IMR-90 (cell line): ENCODE measurements at regions not wholly inside any gene's neighbourhood (a gene's known extent, or its start where the extent isn't known, plus 50 kb on each side); places are given as distances from the start of the nearest gene placed in this dataset.

ENCODE experiments used
- ATAC-seq: fragments of 200-7000 bp; cut with Tn5 transposase; 2 replicates; pipeline ENCODE4 v1.9.1; 2020; ENCODE audit warnings: low read depth, mild to moderate bottlenecking, moderate library complexity
- BruUV-seq: library from RNA; stranded (reverse); fragments of 400-500 nt; replicated peaks from 2 replicates; lab custom pipeline; 2021; lab: Mats Ljungman, UMichigan
- CTCF ChIA-PET: fragments of 300-600 bp; formaldehyde crosslinking; extraction: SDS; loops from one replicate; lab custom pipeline; 2021; ENCODE audit warnings: antibody characterized with exemption; lab: Yijun Ruan, JAX
- POLR2A ChIA-PET: fragments of 300-600 bp; sonication (Branson Sonifier 250); formaldehyde crosslinking; loops from one replicate; lab custom pipeline; 2022; ENCODE audit warnings: antibody characterized with exemption; ENCODE audit not compliant: unreplicated experiment; lab: Charles Lee
- DNase-seq: peaks from one replicate; pipeline ENCODE4 v3.0.0; 2013
- H2AFZ ChIP-seq: replicated peaks from 2 replicates; pipeline ENCODE3; 2013; ENCODE audit warnings: low read length, mild to moderate bottlenecking; ENCODE audit not compliant: poor library complexity
- H2AK5ac ChIP-seq: 2 replicates; pipeline ENCODE4 v1.6.1; 2013; ENCODE audit warnings: low read depth, low read length, inconsistent platforms
- H2AK9ac ChIP-seq: replicated peaks from 2 replicates; pipeline ENCODE3; 2013; ENCODE audit warnings: mild to moderate bottlenecking, low read depth, low read length, moderate library complexity; ENCODE audit not compliant: poor library complexity
- H2BK120ac ChIP-seq: 2 replicates; pipeline ENCODE4 v1.6.1; 2013; ENCODE audit warnings: low read depth, low read length, inconsistent platforms
- H2BK15ac ChIP-seq: 3 replicates; pipeline ENCODE4 v1.6.1; 2013; ENCODE audit warnings: low read depth, low read length, inconsistent platforms
- H2BK20ac ChIP-seq: 2 replicates; pipeline ENCODE4 v1.6.1; 2013; ENCODE audit warnings: low read depth, mild to moderate bottlenecking, inconsistent platforms, low read length, moderate library complexity
- H2BK5ac ChIP-seq: 2 replicates; pipeline ENCODE4 v1.6.1; 2013; ENCODE audit warnings: mild to moderate bottlenecking, low read depth, low read length, inconsistent platforms; ENCODE audit not compliant: poor library complexity, severe bottlenecking
- H3K14ac ChIP-seq: replicated peaks from 2 replicates; pipeline ENCODE4 v1.6.1; 2013; ENCODE audit warnings: low read depth, low read length, inconsistent platforms
- H3K18ac ChIP-seq: 2 replicates; pipeline ENCODE4 v1.6.1; 2013; ENCODE audit warnings: low read depth, low read length, control low read depth
- H3K23ac ChIP-seq: 2 replicates; pipeline ENCODE4 v1.6.1; 2013; ENCODE audit warnings: low read depth, low read length, inconsistent platforms
- H3K27ac ChIP-seq: 2 replicates; pipeline ENCODE4 v1.5.1; 2013; ENCODE audit warnings: mild to moderate bottlenecking, control low read depth, low read length; ENCODE audit not compliant: insufficient read depth
- H3K27me3 ChIP-seq: 2 replicates; pipeline ENCODE4 v1.6.1; 2013; ENCODE audit warnings: low read length; ENCODE audit not compliant: control insufficient read depth, insufficient read depth
- H3K36me3 ChIP-seq: 2 replicates; pipeline ENCODE4 v1.6.1; 2013; ENCODE audit warnings: low read length, mixed read lengths; ENCODE audit not compliant: control insufficient read depth, insufficient read depth
- H3K4ac ChIP-seq: 2 replicates; pipeline ENCODE4 v1.6.1; 2013; ENCODE audit warnings: low read depth, low read length, inconsistent platforms
- H3K4me1 ChIP-seq: 2 replicates; pipeline ENCODE4 v1.6.1; 2013; ENCODE audit warnings: low read length, mixed read lengths; ENCODE audit not compliant: control insufficient read depth, insufficient read depth
- H3K4me2 ChIP-seq: 2 replicates; pipeline ENCODE4 v1.6.1; 2013; ENCODE audit warnings: low read depth, mild to moderate bottlenecking, control low read depth, low read length, moderate library complexity
- H3K4me3 ChIP-seq: 2 replicates; pipeline ENCODE4 v1.5.1; 2013; ENCODE audit warnings: low read depth, mild to moderate bottlenecking, control low read depth, low read length, moderate library complexity; ENCODE audit not compliant: insufficient read depth
- H3K56ac ChIP-seq: 2 replicates; pipeline ENCODE4 v1.6.1; 2013; ENCODE audit warnings: low read length, inconsistent platforms; ENCODE audit not compliant: insufficient read depth; ENCODE audit errors: extremely low read depth
- H3K79me1 ChIP-seq, 2 experiments: 2 replicates each; pipeline ENCODE4 v1.6.1; 2013; ENCODE audit warnings: low read length in 2 of 2, inconsistent platforms in 1 of 2, low read depth in 1 of 2
- H3K9ac ChIP-seq: 2 replicates; pipeline ENCODE4 v1.6.1; 2013; ENCODE audit warnings: low read depth, low read length, control low read depth
- H3K9me1 ChIP-seq: 2 replicates; pipeline ENCODE4 v1.6.1; 2013; ENCODE audit warnings: low read length, inconsistent platforms; ENCODE audit not compliant: insufficient read depth
- H3K9me3 ChIP-seq: 2 replicates; pipeline ENCODE4 v1.6.1; 2013; ENCODE audit warnings: low read length; ENCODE audit not compliant: control insufficient read depth, insufficient read depth
- H4K20me1 ChIP-seq: 2 replicates; pipeline ENCODE4 v1.6.1; 2013; ENCODE audit warnings: low read length, inconsistent platforms; ENCODE audit not compliant: insufficient read depth
- H4K5ac ChIP-seq: 2 replicates; pipeline ENCODE4 v1.6.1; 2013; ENCODE audit warnings: mild to moderate bottlenecking, low read depth, low read length, control low read depth
- H4K8ac ChIP-seq, 2 experiments: 2 replicates each; pipeline ENCODE4 v1.6.1; 2013; ENCODE audit warnings: low read depth in 2 of 2, low read length in 2 of 2, control low read depth in 1 of 2, inconsistent platforms in 1 of 2
- H4K91ac ChIP-seq: 2 replicates; pipeline ENCODE4 v1.6.1; 2013; ENCODE audit warnings: low read depth, low read length, inconsistent platforms; ENCODE audit not compliant: insufficient read depth
- CEBPB ChIP-seq: IDR thresholded peaks from 2 replicates; pipeline ENCODE4 v1.6.1; 2012; ENCODE audit warnings: low read depth, low read length, improper control_type of control experiment
- CHD1 ChIP-seq: IDR thresholded peaks from 2 replicates; pipeline ENCODE4 v1.6.1; 2012; ENCODE audit warnings: low read depth, low read length, improper control_type of control experiment
- RAD21 ChIP-seq: IDR thresholded peaks from 2 replicates; pipeline ENCODE4 v1.6.1; 2012; ENCODE audit warnings: low read length, improper control_type of control experiment
- RFX5 ChIP-seq: IDR thresholded peaks from 2 replicates; pipeline ENCODE4 v1.8.0; 2012; ENCODE audit warnings: low read depth, mild to moderate bottlenecking, low read length, moderate library complexity
- SMC3 ChIP-seq: fragments of 150-350 bp; IDR thresholded peaks from 2 replicates; pipeline ENCODE4 v1.6.1; 2016; ENCODE audit warnings: low read depth, mild to moderate bottlenecking, antibody characterized with exemption, low read length, moderate library complexity
- WGBS, 2 experiments: methylation state at CpG; one replicate each; pipeline versions ENCODE4 v1.1.5 to v1.1.7; 2013; ENCODE audit warnings: missing lambda C conversion rate in 2 of 2; ENCODE audit not compliant: insufficient read length in 1 of 2; ENCODE audit errors: extremely low coverage in 2 of 2; 5-methylcytosine and 5-hydroxymethylcytosine counted together
- dilution Hi-C: fragments of 300-500 bp; cut with HindIII; formaldehyde crosslinking; loops from one replicate; pipeline ENCODE4 v1.14.3; 2018; ENCODE audit warnings: low sequenced_read_pairs; ENCODE audit not compliant: unreplicated experiment
- in situ Hi-C: fragments of 300-500 bp; cut with MboI; formaldehyde crosslinking; loops from 3 replicates; pipeline ENCODE4 v1.14.3; 2019; ENCODE audit warnings: low sequenced_read_pairs, inconsistent platforms, mixed read lengths
- intact Hi-C: fragments of 100-400 bp; cut with micrococcal nuclease; formaldehyde crosslinking; loops from 2 replicates; pipeline ENCODE4 v1.10.0; 2022
- TF ChIP-seq, protein P1 (sequence below): fragments of 150-350 bp; IDR thresholded peaks from 2 replicates; pipeline ENCODE4 v1.6.1; 2016; ENCODE audit warnings: low read depth, mild to moderate bottlenecking, low read length, moderate library complexity, borderline replicate concordance

DNA sequence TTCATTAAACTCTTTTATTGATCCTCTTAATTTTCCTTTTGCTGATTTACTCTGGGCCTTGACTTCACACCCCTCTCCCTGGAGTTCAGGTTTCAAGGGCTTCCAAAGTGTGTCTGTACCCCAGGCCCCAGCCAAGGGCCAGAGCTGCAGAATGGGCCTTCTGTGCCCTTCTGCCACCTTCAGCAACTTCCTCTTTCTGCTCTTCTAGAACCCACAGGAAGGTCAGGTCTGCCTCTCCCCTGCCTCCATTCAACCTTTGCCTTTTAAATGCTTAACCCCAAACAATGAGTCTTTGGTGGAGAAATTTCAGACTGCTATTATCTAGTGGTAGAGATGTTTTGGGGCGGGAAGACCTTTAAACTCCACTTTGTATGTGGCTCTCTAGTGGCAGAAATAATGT, 63.1 kb downstream of the TSN start:
- intact Hi-C loops, result no loop called here
- WGBS, 2 experiments, result no CpG with 5 or more reads among the region's 1 CpG
- H4K8ac ChIP-seq, result no peak overlapping the region
- dilution Hi-C loops, result no loop called here
- H2AK9ac ChIP-seq, result no peak overlapping the region
- H2BK20ac ChIP-seq, result no peak overlapping the region
- ChIA-PET POLR2A (no interaction called here), CTCF (no interaction called here)
- no peak overlapping the region for H3K27ac ChIP-seq
- H3K4me2 ChIP-seq, result no peak overlapping the region
- H2AFZ ChIP-seq, result no peak overlapping the region
- no peaks in the 10 kb centered on the region for H3K4me1 ChIP-seq
- H3K4me3 ChIP-seq, result no peak overlapping the region
- H3K23ac ChIP-seq, result no peak overlapping the region
- no peak overlapping the region for H2AK5ac ChIP-seq
- BruUV-seq, result no TSS peak
- ATAC-seq (no peak), DNase-seq (no peak)
- TF ChIP-seq, protein P1, sequence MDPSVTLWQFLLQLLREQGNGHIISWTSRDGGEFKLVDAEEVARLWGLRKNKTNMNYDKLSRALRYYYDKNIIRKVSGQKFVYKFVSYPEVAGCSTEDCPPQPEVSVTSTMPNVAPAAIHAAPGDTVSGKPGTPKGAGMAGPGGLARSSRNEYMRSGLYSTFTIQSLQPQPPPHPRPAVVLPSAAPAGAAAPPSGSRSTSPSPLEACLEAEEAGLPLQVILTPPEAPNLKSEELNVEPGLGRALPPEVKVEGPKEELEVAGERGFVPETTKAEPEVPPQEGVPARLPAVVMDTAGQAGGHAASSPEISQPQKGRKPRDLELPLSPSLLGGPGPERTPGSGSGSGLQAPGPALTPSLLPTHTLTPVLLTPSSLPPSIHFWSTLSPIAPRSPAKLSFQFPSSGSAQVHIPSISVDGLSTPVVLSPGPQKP, result no peak
- TF ChIP-seq CEBPB (no peak), RFX5 (no peak), SMC3 (no peak), RAD21 (no peak), CHD1 (no peak)
- H3K9me1 ChIP-seq, result no peaks in the 10 kb centered on the region
- H3K14ac ChIP-seq, result no peak overlapping the region
- no peak overlapping the region for H3K18ac ChIP-seq
- no peak overlapping the region for H2BK120ac ChIP-seq
- H3K9ac ChIP-seq, result no peak overlapping the region
- no peak overlapping the region for H4K5ac ChIP-seq
- H3K27me3 ChIP-seq, result no peaks in the 10 kb centered on the region
- H3K4ac ChIP-seq, result no peak overlapping the region
- no peaks in the 10 kb centered on the region for H3K36me3 ChIP-seq
- no peak overlapping the region for H2BK5ac ChIP-seq
- H3K9me3 ChIP-seq, result no peaks in the 10 kb centered on the region
- no peaks in the 10 kb centered on the region for H3K79me1 ChIP-seq
- H3K56ac ChIP-seq, result no peak overlapping the region
- no peak overlapping the region for H2BK15ac ChIP-seq
- in situ Hi-C loops, result loop anchor here (25.0 kb wide), 1 partner anchor 644 kb away; no protein-coding TSS in a partner anchor
- H4K91ac ChIP-seq, result no peak overlapping the region
- no peaks in the 10 kb centered on the region for H4K20me1 ChIP-seq
